Mononuclear cell (primary cell): ENCODE measurements at regions not wholly inside any gene's neighbourhood (a gene's known extent, or its start where the extent isn't known, plus 50 kb on each side); places are given as distances from the start of the nearest gene placed in this dataset.

Experiments used
- H3K27me3 ChIP-seq: 2 replicates; pipeline ENCODE4 v1.6.0; 2011; ENCODE audit warnings: low read length, control low read depth; ENCODE audit not compliant: insufficient read depth
- H3K4me1 ChIP-seq: 2 replicates; pipeline ENCODE4 v1.5.1; 2011; ENCODE audit warnings: mild to moderate bottlenecking, low read length, control low read depth; ENCODE audit not compliant: insufficient read depth
- H3K4me3 ChIP-seq: 2 replicates; pipeline ENCODE4 v1.5.1; 2011; ENCODE audit warnings: mild to moderate bottlenecking, low read length, moderate library complexity
- H3K9me3 ChIP-seq: 2 replicates; pipeline ENCODE4 v1.5.1; 2011; ENCODE audit warnings: low read depth, mild to moderate bottlenecking, control low read depth, low read length

- no peaks in the 10 kb centered on the region for H3K4me1 ChIP-seq
- no peaks in the 10 kb centered on the region for H3K27me3 ChIP-seq
- H3K9me3 ChIP-seq: no peaks in the 10 kb centered on the region
- no peak overlapping the region for H3K4me3 ChIP-seq
These were observed 392.7 kb downstream of the MATN1 start for GRCh38 chr1:30330644-30331043.

- Histone ChIP-seq H3K9me3 (no peaks in the 10 kb centered on the region), H3K4me1 (no peaks in the 10 kb centered on the region), H3K4me3 (no peak overlapping the region), H3K27me3 (no peaks in the 10 kb centered on the region)
These were observed 393.4 kb downstream of the MATN1 start for GRCh38 chr1:30329802-30330557.

- H3K4me1 ChIP-seq: no peaks in the 10 kb centered on the region
- H3K4me3 ChIP-seq: no peak overlapping the region
These were observed 394.1 kb downstream of the MATN1 start for GRCh38 chr1:30329263-30329753.

GRCh38 chr1:30328401-30329262 is 394.8 kb downstream of the MATN1 start:
- H3K27me3 ChIP-seq: no peaks in the 10 kb centered on the region
- H3K4me3 ChIP-seq: no peak overlapping the region
- H3K4me1 ChIP-seq: no peaks in the 10 kb centered on the region
- H3K9me3 ChIP-seq: no peaks in the 10 kb centered on the region

More at GRCh38 chr1:30329263-30329753, 394.1 kb downstream of the MATN1 start:
- H3K27me3 ChIP-seq: no peaks in the 10 kb centered on the region
- H3K9me3 ChIP-seq: no peaks in the 10 kb centered on the region

- Histone ChIP-seq H3K4me1 (no peaks in the 10 kb centered on the region), H3K27me3 (no peaks in the 10 kb centered on the region), H3K4me3 (no peak overlapping the region), H3K9me3 (no peaks in the 10 kb centered on the region)
These were observed 395.4 kb downstream of the MATN1 start for GRCh38 chr1:30328100-30328370.

GRCh38 chr1:30327370-30328099 is 395.9 kb downstream of the MATN1 start:
- Histone ChIP-seq H3K4me1 (no peaks in the 10 kb centered on the region), H3K27me3 (no peaks in the 10 kb centered on the region), H3K9me3 (no peaks in the 10 kb centered on the region), H3K4me3 (no peak overlapping the region)

GRCh38 chr1:30325999-30326398 is 397.4 kb downstream of the MATN1 start:
- Histone ChIP-seq H3K4me3 (no peak overlapping the region), H3K9me3 (no peaks in the 10 kb centered on the region), H3K27me3 (no peaks in the 10 kb centered on the region), H3K4me1 (no peaks in the 10 kb centered on the region)

GRCh38 chr1:30325085-30325935 is 398.1 kb downstream of the MATN1 start:
- Histone ChIP-seq H3K9me3 (no peaks in the 10 kb centered on the region), H3K4me3 (no peak overlapping the region), H3K4me1 (no peaks in the 10 kb centered on the region), H3K27me3 (no peaks in the 10 kb centered on the region)

- Histone ChIP-seq H3K4me3 (no peak overlapping the region), H3K27me3 (no peaks in the 10 kb centered on the region), H3K4me1 (no peaks in the 10 kb centered on the region)
These were observed 398.9 kb downstream of the MATN1 start for GRCh38 chr1:30324251-30325084.

GRCh38 chr1:30323841-30324240 is 399.5 kb downstream of the MATN1 start:
- no peaks in the 10 kb centered on the region for H3K27me3 ChIP-seq
- no peaks in the 10 kb centered on the region for H3K4me1 ChIP-seq
- no peaks in the 10 kb centered on the region for H3K9me3 ChIP-seq
- no peak overlapping the region for H3K4me3 ChIP-seq

More at GRCh38 chr1:30324251-30325084, 398.9 kb downstream of the MATN1 start:
- H3K9me3 ChIP-seq: no peaks in the 10 kb centered on the region

GRCh38 chr1:30323352-30323751 is 400.0 kb downstream of the MATN1 start:
- no peaks in the 10 kb centered on the region for H3K4me1 ChIP-seq
- no peaks in the 10 kb centered on the region for H3K9me3 ChIP-seq
- H3K4me3 ChIP-seq: no peak overlapping the region
- H3K27me3 ChIP-seq: no peaks in the 10 kb centered on the region

- no peaks in the 10 kb centered on the region for H3K4me1 ChIP-seq
- no peak overlapping the region for H3K4me3 ChIP-seq
- H3K9me3 ChIP-seq: no peaks in the 10 kb centered on the region
- H3K27me3 ChIP-seq: no peaks in the 10 kb centered on the region
These were observed 400.5 kb downstream of the MATN1 start for GRCh38 chr1:30322859-30323257.

GRCh38 chr1:30321996-30322858 is 401.2 kb downstream of the MATN1 start:
- H3K4me1 ChIP-seq: no peaks in the 10 kb centered on the region
- no peak overlapping the region for H3K4me3 ChIP-seq
- H3K9me3 ChIP-seq: no peaks in the 10 kb centered on the region
- H3K27me3 ChIP-seq: no peaks in the 10 kb centered on the region
